ENCODE measurements at regions not wholly inside any gene's neighbourhood (a gene's known extent, or its start where the extent isn't known, plus 50 kb on each side); places are given as distances from the start of the nearest gene placed in this dataset.

GRCh38 chr2:210862283-210863065 lies 306.1 kb downstream of the CPS1 start:
- TF ChIP-seq EZH2phosphoT487 (IDR thresholded peaks at IDR 0.05; ENCODE audit: borderline replicate concordance, low read depth, low read length) = no peak
- no peak for TF ChIP-seq CTCF (conservative IDR thresholded peaks at IDR 0.05; ENCODE audit: low read length)
